Astrocyte (in vitro differentiated cells and primary cell): ENCODE measurements at regions not wholly inside any gene's neighbourhood (a gene's known extent, or its start where the extent isn't known, plus 50 kb on each side); places are given as distances from the start of the nearest gene placed in this dataset.

ENCODE experiments used
- DNase-seq: peaks from one replicate; pipeline ENCODE4 v3.0.0-alpha.2; 2010; ENCODE audit warnings: low read depth
- FAIRE-seq: peaks from 2 replicates; lab custom pipeline; 2011; peaks lifted over from hg19 to GRCh38; lab: Jason Lieb, UNC
- H2AFZ ChIP-seq: 2 replicates; pipeline ENCODE4 v1.6.0; 2012; ENCODE audit warnings: low read depth, low read length, inconsistent platforms
- H3K27ac ChIP-seq: 2 replicates; pipeline ENCODE4 v1.5.1; 2011; ENCODE audit warnings: low read depth, low read length, inconsistent platforms
- H3K27me3 ChIP-seq: 2 replicates; pipeline ENCODE4 v1.6.0; 2011; ENCODE audit warnings: low read length, inconsistent platforms; ENCODE audit not compliant: insufficient read depth
- H3K36me3 ChIP-seq: 2 replicates; pipeline ENCODE4 v1.5.1; 2011; ENCODE audit warnings: low read length, inconsistent platforms; ENCODE audit not compliant: insufficient read depth
- H3K4me1 ChIP-seq: 2 replicates; pipeline ENCODE4 v1.5.1; 2011; ENCODE audit warnings: low read length, inconsistent platforms; ENCODE audit not compliant: insufficient read depth
- H3K4me2 ChIP-seq: 2 replicates; pipeline ENCODE4 v1.6.0; 2012; ENCODE audit warnings: low read length, inconsistent platforms
- H3K4me3 ChIP-seq: 2 replicates; pipeline ENCODE4 v1.5.1; 2011; ENCODE audit warnings: low read depth, mild to moderate bottlenecking, low read length, inconsistent platforms; ENCODE audit not compliant: insufficient read depth
- H3K79me2 ChIP-seq: 2 replicates; pipeline ENCODE4 v1.6.0; 2012; ENCODE audit warnings: mild to moderate bottlenecking, low read length, inconsistent platforms; ENCODE audit not compliant: insufficient read depth
- H3K9ac ChIP-seq: 2 replicates; pipeline ENCODE4 v1.6.0; 2012; ENCODE audit warnings: mild to moderate bottlenecking, low read length, inconsistent platforms
- H3K9me3 ChIP-seq: 2 replicates; pipeline ENCODE4 v1.5.1; 2012; ENCODE audit warnings: low read depth, mild to moderate bottlenecking, low read length, inconsistent platforms; ENCODE audit not compliant: insufficient read depth
- H4K20me1 ChIP-seq: 2 replicates; pipeline ENCODE4 v1.6.0; 2012; ENCODE audit warnings: low read length, inconsistent platforms; ENCODE audit not compliant: insufficient read depth
- H3K27ac Mint-ChIP-seq: one replicate; pipeline ENCODE4 v1.8.0; 2021; ENCODE audit warnings: mild to moderate bottlenecking, mixed read lengths; ENCODE audit not compliant: unreplicated experiment
- H3K27me3 Mint-ChIP-seq: one replicate; pipeline ENCODE4 v1.8.0; 2021; ENCODE audit warnings: low read depth, mixed read lengths; ENCODE audit not compliant: unreplicated experiment
- H3K36me3 Mint-ChIP-seq: one replicate; pipeline ENCODE4 v1.8.0; 2021; ENCODE audit warnings: low read depth, mixed read lengths; ENCODE audit not compliant: unreplicated experiment
- H3K4me1 Mint-ChIP-seq: one replicate; pipeline ENCODE4 v1.8.0; 2021; ENCODE audit warnings: low read depth, mixed read lengths; ENCODE audit not compliant: unreplicated experiment
- H3K4me3 Mint-ChIP-seq: one replicate; pipeline ENCODE4 v1.8.0; 2021; ENCODE audit warnings: mild to moderate bottlenecking, moderate library complexity, mixed read lengths; ENCODE audit not compliant: unreplicated experiment
- H3K9me3 Mint-ChIP-seq: one replicate; pipeline ENCODE4 v1.8.0; 2021; ENCODE audit warnings: mild to moderate bottlenecking, mixed read lengths; ENCODE audit not compliant: unreplicated experiment
- EZH2 ChIP-seq: IDR thresholded peaks from 2 replicates; pipeline ENCODE4 v1.6.1; 2012; ENCODE audit warnings: mild to moderate bottlenecking, low read length, inconsistent platforms; ENCODE audit not compliant: insufficient read depth
- TF ChIP-seq, protein P1 (sequence below): IDR thresholded peaks from 2 replicates; pipeline ENCODE4 v1.5.1; 2011; ENCODE audit warnings: low read depth, mild to moderate bottlenecking, inconsistent platforms, low read length, moderate library complexity; ENCODE audit not compliant: insufficient read depth

DNA sequence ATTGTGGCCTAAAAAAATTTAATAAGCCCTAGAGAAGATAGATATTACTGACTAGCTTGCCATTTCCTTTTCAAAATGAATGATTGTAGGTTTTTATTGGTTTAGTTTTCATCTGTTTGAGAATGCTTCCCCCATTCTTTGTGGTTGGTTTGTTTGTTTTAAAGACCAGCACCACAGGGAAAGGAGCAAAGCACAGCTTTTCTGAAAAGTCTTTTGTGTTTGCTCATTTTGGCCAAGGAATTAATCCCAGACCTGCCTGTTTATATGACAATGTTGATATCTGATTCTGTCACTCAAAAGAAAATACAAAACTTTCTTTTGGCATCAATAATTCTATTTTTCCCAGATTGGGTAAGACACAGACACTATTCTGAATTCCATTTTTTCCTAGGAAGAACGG lies 312.5 kb upstream of the FLRT2 start:
- no peaks in the 10 kb centered on the region for H3K4me1 ChIP-seq
- H3K27me3 Mint-ChIP-seq, result no peaks in the 10 kb centered on the region
- H3K27ac ChIP-seq, result no peak overlapping the region
- H3K79me2 ChIP-seq, result no peaks in the 10 kb centered on the region
- H3K36me3 Mint-ChIP-seq, result no peaks in the 10 kb centered on the region
- no peak for TF ChIP-seq EZH2
- TF ChIP-seq, protein P1, sequence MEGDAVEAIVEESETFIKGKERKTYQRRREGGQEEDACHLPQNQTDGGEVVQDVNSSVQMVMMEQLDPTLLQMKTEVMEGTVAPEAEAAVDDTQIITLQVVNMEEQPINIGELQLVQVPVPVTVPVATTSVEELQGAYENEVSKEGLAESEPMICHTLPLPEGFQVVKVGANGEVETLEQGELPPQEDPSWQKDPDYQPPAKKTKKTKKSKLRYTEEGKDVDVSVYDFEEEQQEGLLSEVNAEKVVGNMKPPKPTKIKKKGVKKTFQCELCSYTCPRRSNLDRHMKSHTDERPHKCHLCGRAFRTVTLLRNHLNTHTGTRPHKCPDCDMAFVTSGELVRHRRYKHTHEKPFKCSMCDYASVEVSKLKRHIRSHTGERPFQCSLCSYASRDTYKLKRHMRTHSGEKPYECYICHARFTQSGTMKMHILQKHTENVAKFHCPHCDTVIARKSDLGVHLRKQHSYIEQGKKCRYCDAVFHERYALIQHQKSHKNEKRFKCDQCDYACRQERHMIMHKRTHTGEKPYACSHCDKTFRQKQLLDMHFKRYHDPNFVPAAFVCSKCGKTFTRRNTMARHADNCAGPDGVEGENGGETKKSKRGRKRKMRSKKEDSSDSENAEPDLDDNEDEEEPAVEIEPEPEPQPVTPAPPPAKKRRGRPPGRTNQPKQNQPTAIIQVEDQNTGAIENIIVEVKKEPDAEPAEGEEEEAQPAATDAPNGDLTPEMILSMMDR, result no peak
- H3K4me3 ChIP-seq, result no peak overlapping the region
- no peak overlapping the region for H3K9ac ChIP-seq
- H3K4me3 Mint-ChIP-seq, result no peak overlapping the region
- no peaks in the 10 kb centered on the region for H3K36me3 ChIP-seq
- DNase-seq (peak; percentile 70), FAIRE-seq (peak; percentile 20)
- no peak overlapping the region for H3K4me2 ChIP-seq
- no peaks in the 10 kb centered on the region for H3K9me3 ChIP-seq
- no peak overlapping the region for H3K27ac Mint-ChIP-seq
- peaks cover 7% of the 10 kb centered on the region for H3K9me3 Mint-ChIP-seq
- H3K27me3 ChIP-seq, result no peaks in the 10 kb centered on the region
- H4K20me1 ChIP-seq, result no peaks in the 10 kb centered on the region
- H3K4me1 Mint-ChIP-seq, result peaks cover 11% of the 10 kb centered on the region
- no peak overlapping the region for H2AFZ ChIP-seq

DNA sequence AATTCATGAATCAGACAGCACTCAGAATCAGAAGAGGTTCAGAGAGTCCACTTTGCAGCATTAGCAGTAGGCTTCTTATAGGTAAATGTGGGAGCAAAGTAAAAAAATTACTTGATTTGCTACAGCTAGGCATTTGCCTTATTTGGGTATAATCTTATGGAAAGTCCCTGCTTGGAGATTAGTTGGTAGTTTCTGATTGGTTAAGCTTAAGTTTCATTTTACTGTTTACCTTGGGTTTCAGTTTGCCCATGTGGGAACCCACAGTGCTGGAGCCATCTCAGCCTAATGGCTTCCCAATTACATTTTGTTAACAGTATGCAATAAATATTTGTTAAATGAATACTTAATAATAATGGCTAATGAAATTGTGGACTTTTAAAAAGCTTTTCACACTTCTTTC lies 311.0 kb upstream of the FLRT2 start:
- Histone ChIP-seq H3K9me3 (no peaks in the 10 kb centered on the region), H3K27me3 (no peaks in the 10 kb centered on the region), H2AFZ (no peak overlapping the region), H3K79me2 (no peaks in the 10 kb centered on the region), H3K27ac (no peak overlapping the region), H3K4me2 (no peak overlapping the region), H3K36me3 (no peaks in the 10 kb centered on the region), H3K9ac (no peak overlapping the region), H4K20me1 (no peaks in the 10 kb centered on the region), H3K4me1 (no peaks in the 10 kb centered on the region), H3K4me3 (no peak overlapping the region)
- H3K27ac Mint-ChIP-seq, result no peak overlapping the region
- H3K27me3 Mint-ChIP-seq, result no peaks in the 10 kb centered on the region
- no peak for FAIRE-seq
- peaks cover 3% of the 10 kb centered on the region for H3K9me3 Mint-ChIP-seq
- DNase-seq, result no peak
- H3K36me3 Mint-ChIP-seq, result no peaks in the 10 kb centered on the region
- peaks cover 11% of the 10 kb centered on the region for H3K4me1 Mint-ChIP-seq
- no peak for TF ChIP-seq EZH2
- TF ChIP-seq, protein P1, result no peak
- H3K4me3 Mint-ChIP-seq, result no peak overlapping the region

GRCh38 chr14:85221832-85222231 lies 308.1 kb upstream of the FLRT2 start:
- Histone ChIP-seq H3K4me2 (no peak overlapping the region), H3K36me3 (no peaks in the 10 kb centered on the region), H3K9ac (no peak overlapping the region), H2AFZ (no peak overlapping the region), H3K27ac (no peak overlapping the region), H3K27me3 (no peaks in the 10 kb centered on the region), H4K20me1 (no peaks in the 10 kb centered on the region), H3K79me2 (no peaks in the 10 kb centered on the region), H3K9me3 (no peaks in the 10 kb centered on the region), H3K4me1 (no peaks in the 10 kb centered on the region), H3K4me3 (no peak overlapping the region)
- Mint-ChIP-seq H3K27ac (no peak overlapping the region), H3K4me3 (no peak overlapping the region), H3K4me1 (peaks cover 10% of the 10 kb centered on the region), H3K36me3 (no peaks in the 10 kb centered on the region), H3K27me3 (no peaks in the 10 kb centered on the region), H3K9me3 (peaks cover 6% of the 10 kb centered on the region)
- FAIRE-seq, result no peak
- TF ChIP-seq, protein P1, result no peak
- no peak for TF ChIP-seq EZH2
- DNase-seq, result no peak
